ENCODE measurements at regions not wholly inside any gene's neighbourhood (a gene's known extent, or its start where the extent isn't known, plus 50 kb on each side); places are given as distances from the start of the nearest gene placed in this dataset.

DNA sequence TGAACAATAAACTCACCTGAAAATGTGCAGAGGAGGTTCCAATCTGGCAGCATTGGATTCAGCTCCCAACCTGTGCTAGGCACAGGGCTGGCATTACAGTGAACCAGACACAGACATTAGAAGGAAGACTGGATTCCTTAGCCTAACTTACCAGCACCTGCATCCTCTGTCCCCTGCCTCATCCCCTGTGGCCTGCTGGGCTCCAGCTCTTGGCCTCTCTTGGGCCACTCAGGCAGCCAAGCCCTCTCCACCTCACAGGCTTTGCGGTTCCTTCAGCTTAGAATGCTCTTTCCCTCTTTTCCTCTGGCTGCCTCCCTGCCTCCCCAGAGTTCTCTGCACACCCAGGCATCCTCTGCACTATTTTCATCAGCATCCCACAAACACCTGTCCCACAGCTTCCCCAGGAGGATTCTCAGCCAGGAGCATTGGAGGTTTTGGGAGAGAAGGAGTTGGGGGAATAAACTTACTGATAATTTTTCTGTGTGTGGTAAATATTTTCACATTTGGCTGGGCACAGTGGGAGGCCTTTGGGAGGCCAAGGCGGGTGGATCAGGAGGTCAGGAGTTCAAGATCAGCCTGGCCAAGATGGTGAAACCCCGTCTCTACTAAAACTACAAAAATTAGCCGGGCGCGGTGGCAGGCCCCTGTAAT lies 132.0 kb downstream of the INHBB start:
- ATAC-seq (no peak), DNase-seq (no peak)
- TF ChIP-seq, protein P1, sequence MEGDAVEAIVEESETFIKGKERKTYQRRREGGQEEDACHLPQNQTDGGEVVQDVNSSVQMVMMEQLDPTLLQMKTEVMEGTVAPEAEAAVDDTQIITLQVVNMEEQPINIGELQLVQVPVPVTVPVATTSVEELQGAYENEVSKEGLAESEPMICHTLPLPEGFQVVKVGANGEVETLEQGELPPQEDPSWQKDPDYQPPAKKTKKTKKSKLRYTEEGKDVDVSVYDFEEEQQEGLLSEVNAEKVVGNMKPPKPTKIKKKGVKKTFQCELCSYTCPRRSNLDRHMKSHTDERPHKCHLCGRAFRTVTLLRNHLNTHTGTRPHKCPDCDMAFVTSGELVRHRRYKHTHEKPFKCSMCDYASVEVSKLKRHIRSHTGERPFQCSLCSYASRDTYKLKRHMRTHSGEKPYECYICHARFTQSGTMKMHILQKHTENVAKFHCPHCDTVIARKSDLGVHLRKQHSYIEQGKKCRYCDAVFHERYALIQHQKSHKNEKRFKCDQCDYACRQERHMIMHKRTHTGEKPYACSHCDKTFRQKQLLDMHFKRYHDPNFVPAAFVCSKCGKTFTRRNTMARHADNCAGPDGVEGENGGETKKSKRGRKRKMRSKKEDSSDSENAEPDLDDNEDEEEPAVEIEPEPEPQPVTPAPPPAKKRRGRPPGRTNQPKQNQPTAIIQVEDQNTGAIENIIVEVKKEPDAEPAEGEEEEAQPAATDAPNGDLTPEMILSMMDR (IDR thresholded peaks at IDR 0.05 in 4 of 5, conservative IDR thresholded peaks at IDR 0.05 in 1 of 5), result no peak
- TF ChIP-seq POLR2A (IDR thresholded peaks at IDR 0.05), result no peak
- intact Hi-C loops (cut with DNase I; ENCODE audit: low total_unique reads) (no loop called here), in situ Hi-C loops (cut with MboI; ENCODE audit: low sequenced_read_pairs in 4 of 4) (no loop called here)
- Histone ChIP-seq H3K27ac (no peak overlapping the region), H3K9me3 (no peaks in the 10 kb centered on the region), H3K4me3 (no peak overlapping the region), H3K27me3 (no peaks in the 10 kb centered on the region), H3K4me1 (no peaks in the 10 kb centered on the region), H3K36me3 (no peaks in the 10 kb centered on the region)

DNA sequence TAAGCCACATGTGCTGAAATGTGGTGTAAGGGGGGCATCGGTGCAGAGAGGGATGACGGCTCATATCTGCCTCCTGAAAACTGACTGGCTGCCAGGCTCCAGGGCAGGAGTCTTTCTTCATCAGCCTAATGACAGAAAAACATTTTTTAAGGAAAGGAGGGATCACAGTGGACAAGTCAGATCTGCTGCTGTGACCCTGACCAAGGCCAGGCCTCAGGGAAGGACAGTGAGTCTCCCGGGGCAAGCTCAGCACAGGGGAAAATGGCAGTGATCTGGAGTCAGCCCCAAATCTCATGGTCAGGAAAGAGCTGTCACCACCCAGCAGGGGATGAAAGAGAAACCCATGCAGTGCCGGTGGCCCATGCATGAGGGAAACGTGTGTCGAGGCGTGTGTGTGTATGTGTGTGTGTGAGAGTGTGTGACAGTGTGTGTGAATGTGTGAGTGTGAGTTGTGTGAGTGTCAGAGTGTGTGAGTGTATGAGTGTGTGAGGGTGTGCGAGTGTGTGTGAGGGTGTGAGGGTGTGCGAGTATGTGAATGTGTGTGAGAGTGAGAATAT lies 134.5 kb downstream of the INHBB start:
- Histone ChIP-seq H3K9me3 (no peaks in the 10 kb centered on the region), H3K27ac (no peak overlapping the region), H3K36me3 (no peaks in the 10 kb centered on the region), H3K4me3 (no peak overlapping the region), H3K27me3 (no peaks in the 10 kb centered on the region), H3K4me1 (no peaks in the 10 kb centered on the region)
- in situ Hi-C loops (cut with MboI; ENCODE audit: low sequenced_read_pairs in 4 of 4), result no loop called here
- no peak for TF ChIP-seq POLR2A (IDR thresholded peaks at IDR 0.05)
- TF ChIP-seq, protein P1 (IDR thresholded peaks at IDR 0.05 in 4 of 5, conservative IDR thresholded peaks at IDR 0.05 in 1 of 5), result no peak
- no peak for DNase-seq
- intact Hi-C loops (cut with DNase I; ENCODE audit: low total_unique reads), result loop anchor here (10.0 kb wide), 1 partner anchor 454 kb away; no protein-coding TSS in a partner anchor
- no peak for ATAC-seq

DNA sequence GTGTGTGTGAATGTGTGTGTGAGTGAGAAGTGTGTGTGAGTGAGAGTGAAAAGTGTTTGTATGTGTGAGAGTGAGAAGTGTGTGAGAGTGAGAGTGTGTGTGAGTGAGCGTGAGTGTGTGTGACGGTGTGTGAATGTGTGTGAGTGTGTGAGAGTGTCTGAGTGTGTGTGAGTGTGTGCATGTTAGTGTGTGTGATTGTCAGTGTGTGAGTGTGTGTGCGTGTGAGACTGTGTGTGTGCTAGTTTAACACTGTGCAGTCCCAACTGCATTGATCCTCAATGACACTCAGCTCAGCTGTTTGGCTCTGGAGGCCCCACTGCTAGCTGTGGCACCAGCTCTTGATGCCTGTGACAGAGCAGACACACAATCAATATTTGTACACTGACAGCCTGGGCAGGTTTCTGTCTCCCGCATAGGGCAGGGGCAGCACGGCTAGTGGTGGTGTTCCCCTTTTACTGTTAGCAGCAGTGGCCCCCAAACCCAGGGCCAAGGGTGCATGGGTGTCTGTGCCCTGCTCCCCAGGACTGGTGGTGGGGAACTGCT lies 135.0 kb downstream of the INHBB start:
- H3K36me3 ChIP-seq, result no peaks in the 10 kb centered on the region
- no peak for TF ChIP-seq POLR2A (IDR thresholded peaks at IDR 0.05)
- TF ChIP-seq, protein P1 (IDR thresholded peaks at IDR 0.05 in 4 of 5, conservative IDR thresholded peaks at IDR 0.05 in 1 of 5), result no peak
- no peaks in the 10 kb centered on the region for H3K27me3 ChIP-seq
- H3K9me3 ChIP-seq, result no peaks in the 10 kb centered on the region
- intact Hi-C loops (cut with DNase I; ENCODE audit: low total_unique reads), result loop anchor here (10.0 kb wide), 1 partner anchor 454 kb away; no protein-coding TSS in a partner anchor
- DNase-seq, result no peak
- H3K4me1 ChIP-seq, result no peaks in the 10 kb centered on the region
- no peak overlapping the region for H3K4me3 ChIP-seq
- ATAC-seq, result no peak
- in situ Hi-C loops (cut with MboI; ENCODE audit: low sequenced_read_pairs in 4 of 4), result no loop called here
- H3K27ac ChIP-seq, result no peak overlapping the region

DNA sequence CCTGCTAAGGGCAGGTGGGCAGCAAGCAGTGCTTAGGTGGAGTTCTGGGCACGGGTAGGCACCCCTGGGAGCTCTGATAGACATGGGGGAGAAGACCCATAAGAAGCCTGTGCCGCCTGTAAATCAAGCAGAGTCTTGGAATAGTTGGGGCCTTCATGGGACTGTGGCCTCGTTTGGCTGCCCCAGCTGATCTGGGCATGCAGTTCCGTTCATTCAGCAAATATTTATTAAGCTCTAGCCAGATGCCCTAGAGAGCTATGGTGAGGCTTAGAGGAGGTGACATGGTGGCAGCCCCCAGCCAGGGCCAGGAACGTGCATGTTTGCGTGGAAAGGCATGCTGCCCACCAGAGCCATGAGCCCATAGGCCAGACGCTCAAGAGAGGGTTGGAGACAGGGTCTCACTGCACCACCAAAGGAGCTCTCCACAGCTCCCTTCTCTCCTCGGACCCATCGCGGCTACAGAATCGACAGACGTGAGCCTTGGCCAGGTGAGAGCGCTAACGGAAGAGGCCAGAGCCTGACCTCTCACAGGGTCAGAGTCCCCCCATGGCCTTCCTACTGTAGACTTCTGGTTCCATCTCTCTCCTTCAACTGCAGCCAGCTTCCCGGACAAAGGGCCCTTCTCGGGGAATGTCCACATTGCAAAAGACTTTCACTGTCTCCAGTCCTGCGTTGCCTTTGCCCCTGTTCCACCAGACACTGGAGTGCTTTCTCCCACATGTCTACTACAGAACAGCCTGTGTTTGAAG lies 135.7 kb downstream of the INHBB start:
- no peaks in the 10 kb centered on the region for H3K36me3 ChIP-seq
- in situ Hi-C loops (cut with MboI; ENCODE audit: low sequenced_read_pairs in 4 of 4), result no loop called here

More for the DNA sequence above, 135.7 kb downstream of the INHBB start:
- H3K4me1 ChIP-seq, result no peaks in the 10 kb centered on the region
- H3K27ac ChIP-seq, result no peak overlapping the region
- H3K4me3 ChIP-seq, result no peak overlapping the region
- no peaks in the 10 kb centered on the region for H3K27me3 ChIP-seq
- TF ChIP-seq, protein P1 (IDR thresholded peaks at IDR 0.05 in 4 of 5, conservative IDR thresholded peaks at IDR 0.05 in 1 of 5), result no peak
- no peak for TF ChIP-seq POLR2A (IDR thresholded peaks at IDR 0.05)
- intact Hi-C loops (cut with DNase I; ENCODE audit: low total_unique reads), result loop anchor here (10.0 kb wide), 1 partner anchor 453 kb away; no protein-coding TSS in a partner anchor
- H3K9me3 ChIP-seq, result no peaks in the 10 kb centered on the region
- ATAC-seq (no peak), DNase-seq (no peak)
